Prostate gland (tissue), 2 donors: ENCODE measurements at regions not wholly inside any gene's neighbourhood (a gene's known extent, or its start where the extent isn't known, plus 50 kb on each side); places are given as distances from the start of the nearest gene placed in this dataset.

Experiments used
- POLR2A ChIP-seq: fragments of 450-650 bp; IDR thresholded peaks from one replicate; pipeline ENCODE4 v1.6.1; 2016; ENCODE audit warnings: antibody characterized with exemption, mild to moderate bottlenecking
- TF ChIP-seq, protein P1 (sequence below), 4 experiments: fragments of 200-600 bp in 2 of 4; fragments of 450-650 bp in 2 of 4; sonication (generic) in 2 of 4; IDR thresholded peaks; 1 replicate in 3 of 4; 2 replicates in 1 of 4; pipeline ENCODE4 v1.5.1; 2016 to 2019; ENCODE audit warnings: antibody characterized with exemption in 4 of 4, mild to moderate bottlenecking in 2 of 4, moderate library complexity in 2 of 4

DNA sequence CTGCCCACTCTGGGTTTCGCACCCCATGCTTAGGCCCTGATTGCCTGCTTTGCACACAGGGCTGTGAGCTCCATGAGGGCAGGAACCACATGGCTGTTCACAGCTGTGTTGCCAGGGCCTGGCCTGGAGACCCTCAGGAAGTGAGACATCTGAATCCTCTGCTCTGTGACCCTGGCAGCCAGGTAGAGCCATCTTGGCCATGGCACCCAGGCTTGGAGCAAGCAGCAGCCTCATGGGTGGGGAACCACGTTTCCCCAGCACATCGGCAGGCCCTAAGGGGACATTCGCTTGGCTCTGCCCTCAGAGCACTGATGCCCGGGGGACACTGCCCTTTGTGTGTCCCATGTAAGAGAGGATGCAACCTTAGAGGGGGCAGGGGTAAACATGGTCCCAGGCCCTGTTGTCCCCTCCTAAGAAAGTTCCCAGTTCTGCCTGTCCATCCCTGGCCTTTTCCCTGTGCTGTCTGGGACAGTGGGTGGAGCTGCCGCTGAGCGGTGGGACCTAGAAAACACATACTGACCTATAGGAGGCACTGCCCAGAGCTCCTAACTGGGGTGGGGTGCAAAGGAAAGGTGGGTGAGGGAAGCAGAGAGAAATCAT, 144.1 kb upstream of the IER5L start:
- TF ChIP-seq, protein P1, sequence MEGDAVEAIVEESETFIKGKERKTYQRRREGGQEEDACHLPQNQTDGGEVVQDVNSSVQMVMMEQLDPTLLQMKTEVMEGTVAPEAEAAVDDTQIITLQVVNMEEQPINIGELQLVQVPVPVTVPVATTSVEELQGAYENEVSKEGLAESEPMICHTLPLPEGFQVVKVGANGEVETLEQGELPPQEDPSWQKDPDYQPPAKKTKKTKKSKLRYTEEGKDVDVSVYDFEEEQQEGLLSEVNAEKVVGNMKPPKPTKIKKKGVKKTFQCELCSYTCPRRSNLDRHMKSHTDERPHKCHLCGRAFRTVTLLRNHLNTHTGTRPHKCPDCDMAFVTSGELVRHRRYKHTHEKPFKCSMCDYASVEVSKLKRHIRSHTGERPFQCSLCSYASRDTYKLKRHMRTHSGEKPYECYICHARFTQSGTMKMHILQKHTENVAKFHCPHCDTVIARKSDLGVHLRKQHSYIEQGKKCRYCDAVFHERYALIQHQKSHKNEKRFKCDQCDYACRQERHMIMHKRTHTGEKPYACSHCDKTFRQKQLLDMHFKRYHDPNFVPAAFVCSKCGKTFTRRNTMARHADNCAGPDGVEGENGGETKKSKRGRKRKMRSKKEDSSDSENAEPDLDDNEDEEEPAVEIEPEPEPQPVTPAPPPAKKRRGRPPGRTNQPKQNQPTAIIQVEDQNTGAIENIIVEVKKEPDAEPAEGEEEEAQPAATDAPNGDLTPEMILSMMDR (IDR thresholded peaks at IDR 0.05), result no peak
- no peak for TF ChIP-seq POLR2A
